Activated effector memory CD4-positive, alpha-beta T cell treated with anti-CD3 and anti-CD28 coated beads, Interleukin-2, amount 50 U/mL, for 16 hours (primary cell): ENCODE measurements at regions not wholly inside any gene's neighbourhood (a gene's known extent, or its start where the extent isn't known, plus 50 kb on each side); places are given as distances from the start of the nearest gene placed in this dataset.
"Not testable (repeated sequence)": the region's sequence is repeated elsewhere in the genome, so short reads cannot be mapped to it uniquely, and the experiment has no call there.

Experiments used
- DNase-seq: peaks from one replicate; pipeline ENCODE4 v3.0.0-alpha.2; 2020

GRCh38 chr12:92059960-92060359 lies 85.7 kb downstream of the BTG1 start:
- no peak for DNase-seq

- DNase-seq, result no peak
These were observed 87.0 kb downstream of the BTG1 start for GRCh38 chr12:92058664-92059063.

GRCh38 chr12:92056756-92057155 lies 88.9 kb downstream of the BTG1 start:
- DNase-seq, result not testable (repeated sequence)

- DNase-seq, result no peak
These were observed 89.4 kb downstream of the BTG1 start for GRCh38 chr12:92056290-92056689.

- DNase-seq, result peak; percentile 85
These were observed 89.8 kb downstream of the BTG1 start for GRCh38 chr12:92055877-92056276.

- no peak for DNase-seq
These were observed 94.2 kb downstream of the BTG1 start for GRCh38 chr12:92051441-92051840.

GRCh38 chr12:92049403-92049802 lies 96.2 kb downstream of the BTG1 start:
- DNase-seq, result no peak

- DNase-seq, result peak; percentile 66
These were observed 98.2 kb downstream of the BTG1 start for GRCh38 chr12:92047393-92047826.

GRCh38 chr12:92046557-92047392 lies 98.9 kb downstream of the BTG1 start:
- DNase-seq, result no peak

GRCh38 chr12:92045852-92046251 lies 99.8 kb downstream of the BTG1 start:
- no peak for DNase-seq

- no peak for DNase-seq
These were observed 101.2 kb downstream of the BTG1 start for GRCh38 chr12:92044435-92044834.

GRCh38 chr12:92042791-92043531 lies 102.7 kb downstream of the BTG1 start:
- DNase-seq, result no peak

GRCh38 chr12:92041742-92042141 lies 103.9 kb downstream of the BTG1 start:
- DNase-seq, result no peak

- DNase-seq, result no peak
These were observed 106.6 kb downstream of the BTG1 start for GRCh38 chr12:92039046-92039445.

- no peak for DNase-seq
These were observed 107.2 kb downstream of the BTG1 start for GRCh38 chr12:92038476-92038875.

- DNase-seq, result no peak
These were observed 108.7 kb downstream of the BTG1 start for GRCh38 chr12:92036771-92037453.

GRCh38 chr12:92036061-92036620 lies 109.5 kb downstream of the BTG1 start:
- no peak for DNase-seq

GRCh38 chr12:92035477-92035876 lies 110.2 kb downstream of the BTG1 start:
- DNase-seq, result no peak

- peak; percentile 77 for DNase-seq
These were observed 110.7 kb downstream of the BTG1 start for GRCh38 chr12:92034858-92035401.

GRCh38 chr12:92034083-92034482 lies 111.6 kb downstream of the BTG1 start:
- DNase-seq, result no peak

GRCh38 chr12:92032965-92033364 lies 112.7 kb downstream of the BTG1 start:
- no peak for DNase-seq

- no peak for DNase-seq
These were observed 113.5 kb downstream of the BTG1 start for GRCh38 chr12:92032101-92032500.

- peak; percentile 78 for DNase-seq
These were observed 115.0 kb downstream of the BTG1 start for GRCh38 chr12:92030618-92031017.
